ENCODE measurements at regions not wholly inside any gene's neighbourhood (a gene's known extent, or its start where the extent isn't known, plus 50 kb on each side); places are given as distances from the start of the nearest gene placed in this dataset.

DNA sequence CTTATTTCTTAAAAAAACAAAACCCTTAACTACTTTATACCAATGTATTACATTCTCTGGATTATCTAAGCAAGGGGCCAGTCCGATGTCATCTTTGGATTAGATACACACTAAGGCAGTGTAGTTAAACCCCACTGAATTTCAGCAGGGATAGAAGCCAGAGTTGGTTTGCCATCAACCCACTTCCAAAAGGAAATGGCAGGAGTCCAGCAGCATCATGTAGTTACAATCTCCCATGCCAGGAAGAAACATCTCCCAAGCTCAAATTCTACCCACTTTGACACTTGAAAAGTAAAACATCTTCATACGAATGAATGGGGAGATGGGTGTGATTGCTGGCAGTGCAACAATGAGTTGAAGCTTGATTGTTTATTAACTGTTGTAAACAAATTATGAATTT, 203.5 kb upstream of the PLXNC1 start:
- H3K9me3 Mint-ChIP-seq: peaks cover 11% of the 10 kb centered on the region
- H3K4me1 Mint-ChIP-seq: no peaks in the 10 kb centered on the region
- H3K4me3 Mint-ChIP-seq: no peak overlapping the region
- no peak overlapping the region for H3K27ac Mint-ChIP-seq
- no peak for DNase-seq
- ATAC-seq: no peak
- H3K27me3 Mint-ChIP-seq: peaks cover 2% of the 10 kb centered on the region
- no peaks in the 10 kb centered on the region for H3K36me3 Mint-ChIP-seq (ENCODE audit: low read depth)

DNA sequence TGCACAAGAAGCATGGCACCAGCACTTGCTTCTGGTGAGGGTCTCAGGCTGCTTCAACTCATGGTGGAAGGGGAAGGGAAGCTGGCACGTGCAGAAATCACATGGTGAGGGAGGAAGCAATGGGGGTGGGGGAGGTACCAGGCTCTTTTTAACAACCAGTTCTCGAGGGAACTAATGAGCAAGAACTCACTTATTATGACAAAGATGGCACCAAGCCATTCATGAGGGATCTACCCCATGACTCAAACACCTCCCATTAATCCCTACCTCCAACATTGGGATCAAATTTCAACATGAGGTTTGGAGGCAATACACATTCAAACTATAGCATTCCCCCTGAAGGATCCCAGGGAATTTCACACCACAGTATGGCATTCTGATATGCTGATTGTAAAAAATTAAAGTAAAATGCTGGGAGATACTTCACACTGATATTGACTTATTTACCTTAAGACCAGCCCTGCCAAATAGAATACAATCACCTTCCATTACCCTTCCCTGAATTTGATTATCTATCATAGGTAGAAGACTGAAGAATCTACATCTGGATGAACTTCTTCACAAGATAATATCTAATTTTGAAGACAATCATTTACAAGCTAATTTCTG, 201.7 kb upstream of the PLXNC1 start:
- no peak for DNase-seq
- ATAC-seq: no peak
- H3K27ac Mint-ChIP-seq: no peak overlapping the region

GRCh38 chr12:93947486-93947885, 200.9 kb upstream of the PLXNC1 start:
- DNase-seq (no peak), ATAC-seq (no peak)
- Mint-ChIP-seq H3K36me3 (ENCODE audit: low read depth) (no peaks in the 10 kb centered on the region), H3K27me3 (peaks cover 2% of the 10 kb centered on the region), H3K9me3 (peaks cover 12% of the 10 kb centered on the region), H3K4me3 (no peak overlapping the region), H3K27ac (no peak overlapping the region), H3K4me1 (no peaks in the 10 kb centered on the region)

More for the DNA sequence above, 201.7 kb upstream of the PLXNC1 start:
- Mint-ChIP-seq H3K27me3 (peaks cover 2% of the 10 kb centered on the region), H3K9me3 (peaks cover 12% of the 10 kb centered on the region), H3K4me3 (no peak overlapping the region), H3K4me1 (no peaks in the 10 kb centered on the region), H3K36me3 (ENCODE audit: low read depth) (no peaks in the 10 kb centered on the region)

GRCh38 chr12:93950311-93950710, 198.1 kb upstream of the PLXNC1 start:
- DNase-seq: no peak
- H3K27ac Mint-ChIP-seq: no peak overlapping the region
- peaks cover 2% of the 10 kb centered on the region for H3K27me3 Mint-ChIP-seq
- ATAC-seq: no peak
- no peak overlapping the region for H3K4me3 Mint-ChIP-seq
- H3K36me3 Mint-ChIP-seq (ENCODE audit: low read depth): no peaks in the 10 kb centered on the region
- no peaks in the 10 kb centered on the region for H3K4me1 Mint-ChIP-seq
- peaks cover 12% of the 10 kb centered on the region for H3K9me3 Mint-ChIP-seq

DNA sequence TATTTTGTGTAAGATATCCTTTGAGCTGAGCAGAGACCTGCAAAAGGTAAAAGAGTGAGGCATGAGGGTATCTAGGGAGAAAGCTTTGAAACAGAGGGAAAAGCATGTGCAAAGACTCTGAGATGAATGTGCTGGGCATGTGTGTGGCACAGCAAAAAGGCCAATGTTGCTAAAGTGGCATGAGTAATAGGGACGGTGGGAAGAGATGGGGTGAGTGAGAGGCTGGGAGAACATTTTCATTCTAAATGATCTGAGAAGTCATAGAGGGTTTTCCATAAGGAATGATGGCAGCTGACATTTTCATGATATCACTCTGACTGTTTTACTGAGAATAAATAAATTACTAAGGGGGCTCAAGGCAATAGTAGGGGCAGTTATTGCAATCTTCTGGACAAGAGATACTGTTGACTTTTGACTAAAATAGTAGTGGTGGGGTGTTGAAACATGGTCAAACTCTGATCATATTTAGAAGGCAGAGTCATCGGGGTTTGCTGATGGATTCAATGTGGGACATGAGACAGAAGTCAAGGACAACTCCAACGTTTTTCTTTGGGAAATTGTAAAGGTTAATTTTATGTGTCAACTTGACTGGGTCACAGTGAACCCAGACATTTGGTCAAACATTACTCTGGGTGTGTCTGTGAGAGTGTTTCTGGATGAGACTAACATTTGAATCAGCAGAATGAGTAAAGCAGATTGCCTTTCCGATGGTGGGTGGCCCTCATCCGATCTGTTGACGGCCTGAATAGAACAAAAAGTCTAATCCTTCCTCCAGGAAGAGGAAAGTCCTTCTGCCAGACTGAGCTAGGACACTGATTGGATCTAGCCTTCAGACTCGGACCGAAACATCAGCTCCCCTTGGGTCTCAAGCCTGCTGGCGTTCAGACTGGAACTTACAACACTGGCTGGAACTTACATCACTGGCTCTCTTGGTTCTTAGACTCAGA, 193.9 kb upstream of the PLXNC1 start:
- Mint-ChIP-seq H3K9me3 (peaks cover 17% of the 10 kb centered on the region), H3K36me3 (ENCODE audit: low read depth) (no peaks in the 10 kb centered on the region), H3K4me3 (no peak overlapping the region), H3K27me3 (no peaks in the 10 kb centered on the region), H3K27ac (no peak overlapping the region), H3K4me1 (no peaks in the 10 kb centered on the region)
- ATAC-seq (no peak), DNase-seq (no peak)

DNA sequence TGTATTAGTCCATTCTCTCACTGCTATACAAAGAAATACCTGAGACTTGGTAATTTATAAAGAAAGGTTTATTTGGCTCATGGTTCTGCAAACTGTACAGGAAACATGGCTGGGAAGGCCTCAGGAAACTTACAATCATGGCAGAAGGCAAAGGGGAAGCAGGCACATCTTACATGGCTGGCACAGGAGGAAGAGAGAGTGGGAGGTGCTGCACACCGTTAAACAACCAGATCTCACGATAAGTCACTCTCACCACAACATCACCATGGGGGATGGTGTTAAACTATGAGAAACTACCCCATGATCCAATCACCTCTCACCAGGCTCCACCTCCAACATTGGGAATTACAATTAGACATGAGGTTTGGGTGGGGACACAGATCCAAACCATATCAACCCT, 191.8 kb upstream of the PLXNC1 start:
- no peaks in the 10 kb centered on the region for H3K4me1 Mint-ChIP-seq
- H3K9me3 Mint-ChIP-seq: peaks cover 11% of the 10 kb centered on the region
- no peak overlapping the region for H3K27ac Mint-ChIP-seq
- H3K4me3 Mint-ChIP-seq: no peak overlapping the region
- H3K36me3 Mint-ChIP-seq (ENCODE audit: low read depth): no peaks in the 10 kb centered on the region
- DNase-seq (no peak), ATAC-seq (no peak)
- H3K27me3 Mint-ChIP-seq: no peaks in the 10 kb centered on the region

DNA sequence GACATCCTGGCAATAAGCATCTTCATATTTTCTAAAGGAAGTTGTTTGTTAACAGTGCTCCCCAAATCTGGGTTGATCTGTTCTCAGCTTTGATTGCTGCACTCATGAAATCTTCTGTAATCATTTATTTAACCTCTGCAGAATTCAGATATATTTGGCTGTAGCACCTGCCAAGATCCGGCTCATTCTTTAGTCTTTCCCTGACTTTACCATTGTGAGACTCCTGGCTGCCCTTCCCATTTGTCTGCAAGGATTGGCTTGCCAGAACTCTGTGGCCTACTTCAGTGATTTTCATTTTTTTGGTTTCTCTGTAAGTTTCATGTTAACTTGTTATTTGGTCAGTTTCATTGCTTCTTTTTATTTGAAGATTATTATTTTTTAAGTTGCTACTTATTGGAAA, 191.2 kb upstream of the PLXNC1 start:
- no peaks in the 10 kb centered on the region for H3K27me3 Mint-ChIP-seq
- H3K4me3 Mint-ChIP-seq: no peak overlapping the region
- no peaks in the 10 kb centered on the region for H3K36me3 Mint-ChIP-seq (ENCODE audit: low read depth)
- H3K27ac Mint-ChIP-seq: no peak overlapping the region
- peaks cover 11% of the 10 kb centered on the region for H3K9me3 Mint-ChIP-seq
- no peaks in the 10 kb centered on the region for H3K4me1 Mint-ChIP-seq
- no peak for ATAC-seq
- no peak for DNase-seq

DNA sequence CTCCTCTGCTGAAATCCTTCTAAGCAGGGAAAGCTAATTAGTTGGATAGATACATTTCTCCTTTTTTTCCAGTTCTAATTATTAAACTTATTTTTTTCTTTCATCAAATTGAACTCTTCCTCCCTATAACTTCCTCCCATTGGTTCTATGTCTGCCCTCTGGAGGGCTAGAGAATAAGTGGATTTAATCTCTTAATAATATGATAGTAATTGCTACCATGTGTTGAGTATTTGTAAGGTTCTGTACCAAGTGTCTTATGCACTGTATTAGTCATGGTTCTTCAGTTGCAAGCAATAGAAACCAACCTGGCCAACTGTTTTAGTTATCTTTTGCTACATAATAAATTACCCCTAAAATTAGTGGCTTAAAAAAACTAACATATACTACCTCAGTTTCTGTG, 190.5 kb upstream of the PLXNC1 start:
- DNase-seq (no peak), ATAC-seq (no peak)
- Mint-ChIP-seq H3K4me3 (no peak overlapping the region), H3K27ac (no peak overlapping the region), H3K4me1 (no peaks in the 10 kb centered on the region), H3K27me3 (no peaks in the 10 kb centered on the region), H3K36me3 (ENCODE audit: low read depth) (no peaks in the 10 kb centered on the region), H3K9me3 (peaks cover 11% of the 10 kb centered on the region)

- no peak overlapping the region for H3K27ac Mint-ChIP-seq
- no peaks in the 10 kb centered on the region for H3K36me3 Mint-ChIP-seq (ENCODE audit: low read depth)
- ATAC-seq (no peak), DNase-seq (no peak)
- H3K27me3 Mint-ChIP-seq: no peaks in the 10 kb centered on the region
- no peak overlapping the region for H3K4me3 Mint-ChIP-seq
- no peaks in the 10 kb centered on the region for H3K4me1 Mint-ChIP-seq
- H3K9me3 Mint-ChIP-seq: peaks cover 11% of the 10 kb centered on the region
These were observed 188.7 kb upstream of the PLXNC1 start for GRCh38 chr12:93959657-93960056.

- no peak overlapping the region for H3K4me3 Mint-ChIP-seq
- no peaks in the 10 kb centered on the region for H3K4me1 Mint-ChIP-seq
- no peak overlapping the region for H3K27ac Mint-ChIP-seq
- H3K36me3 Mint-ChIP-seq (ENCODE audit: low read depth): no peaks in the 10 kb centered on the region
- ATAC-seq: no peak
- no peaks in the 10 kb centered on the region for H3K27me3 Mint-ChIP-seq
- H3K9me3 Mint-ChIP-seq: peaks cover 9% of the 10 kb centered on the region
- no peak for DNase-seq
These were observed 187.9 kb upstream of the PLXNC1 start for GRCh38 chr12:93960521-93960920.

GRCh38 chr12:93962336-93962735, 186.0 kb upstream of the PLXNC1 start:
- DNase-seq (no peak), ATAC-seq (no peak)
- no peaks in the 10 kb centered on the region for H3K36me3 Mint-ChIP-seq (ENCODE audit: low read depth)
- H3K27me3 Mint-ChIP-seq: peaks cover 2% of the 10 kb centered on the region
- no peaks in the 10 kb centered on the region for H3K9me3 Mint-ChIP-seq
- H3K27ac Mint-ChIP-seq: no peak overlapping the region
- no peaks in the 10 kb centered on the region for H3K4me1 Mint-ChIP-seq
- no peak overlapping the region for H3K4me3 Mint-ChIP-seq

DNA sequence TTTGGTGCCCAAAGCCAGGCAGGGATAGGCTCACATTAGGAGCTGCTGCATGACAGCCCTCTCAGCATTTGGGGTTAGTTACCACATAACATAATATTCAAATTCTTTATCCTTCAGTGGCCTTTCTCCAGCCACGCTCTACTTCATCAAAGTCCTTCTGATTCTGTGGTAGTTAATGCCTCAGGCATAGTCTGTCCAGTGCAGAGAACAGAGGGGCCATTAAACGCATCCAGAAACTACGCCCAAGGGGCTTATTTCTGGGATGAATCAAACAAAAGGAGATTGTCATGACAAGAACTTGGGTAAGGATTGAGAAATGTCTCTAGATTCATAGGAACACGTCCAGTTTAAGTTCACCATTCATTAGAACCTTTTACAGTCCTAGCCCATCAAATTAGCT, 183.4 kb upstream of the PLXNC1 start:
- Mint-ChIP-seq H3K27me3 (peaks cover 5% of the 10 kb centered on the region), H3K9me3 (no peaks in the 10 kb centered on the region)

GRCh38 chr12:93966516-93967133, 181.8 kb upstream of the PLXNC1 start:
- Mint-ChIP-seq H3K4me3 (no peak overlapping the region), H3K27ac (no peak overlapping the region), H3K4me1 (no peaks in the 10 kb centered on the region), H3K36me3 (ENCODE audit: low read depth) (no peaks in the 10 kb centered on the region), H3K27me3 (peaks cover 5% of the 10 kb centered on the region), H3K9me3 (no peaks in the 10 kb centered on the region)
- no peak for DNase-seq
- no peak for ATAC-seq

More for the DNA sequence above, 183.4 kb upstream of the PLXNC1 start:
- DNase-seq: no peak
- H3K36me3 Mint-ChIP-seq (ENCODE audit: low read depth): no peaks in the 10 kb centered on the region
- H3K4me3 Mint-ChIP-seq: no peak overlapping the region
- no peak overlapping the region for H3K27ac Mint-ChIP-seq
- ATAC-seq: no peak
- H3K4me1 Mint-ChIP-seq: no peaks in the 10 kb centered on the region

DNA sequence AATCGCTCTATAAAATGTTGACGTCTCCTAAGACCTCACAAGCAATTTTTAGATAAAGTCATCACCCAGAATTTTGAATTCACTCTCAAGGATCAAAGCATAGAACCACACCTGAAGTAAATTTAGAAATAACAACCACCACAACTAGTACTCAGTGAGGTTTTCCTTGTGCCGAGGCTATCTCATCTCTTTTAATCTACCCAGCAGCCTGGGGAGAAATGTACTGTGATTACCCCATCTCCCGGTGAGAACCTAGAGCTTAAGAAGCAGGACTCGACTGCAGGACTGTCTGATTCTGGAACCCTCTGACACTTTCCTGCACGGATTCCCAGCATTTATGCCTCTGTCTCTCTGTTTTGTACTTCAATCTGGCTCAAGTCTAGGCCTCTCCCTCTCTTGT, 180.9 kb upstream of the PLXNC1 start:
- DNase-seq: no peak
- Mint-ChIP-seq H3K9me3 (no peaks in the 10 kb centered on the region), H3K27ac (no peak overlapping the region), H3K4me3 (no peak overlapping the region), H3K36me3 (ENCODE audit: low read depth) (no peaks in the 10 kb centered on the region), H3K27me3 (peaks cover 5% of the 10 kb centered on the region), H3K4me1 (no peaks in the 10 kb centered on the region)
- ATAC-seq: no peak

Measured in activated naive CD8-positive, alpha-beta T cell treated with anti-CD3 and anti-CD28 coated beads, Interleukin-2, amount 50 U/mL, for 24 hours (primary cell).